ENCODE measurements at regions not wholly inside any gene's neighbourhood (a gene's known extent, or its start where the extent isn't known, plus 50 kb on each side); places are given as distances from the start of the nearest gene placed in this dataset.

DNA sequence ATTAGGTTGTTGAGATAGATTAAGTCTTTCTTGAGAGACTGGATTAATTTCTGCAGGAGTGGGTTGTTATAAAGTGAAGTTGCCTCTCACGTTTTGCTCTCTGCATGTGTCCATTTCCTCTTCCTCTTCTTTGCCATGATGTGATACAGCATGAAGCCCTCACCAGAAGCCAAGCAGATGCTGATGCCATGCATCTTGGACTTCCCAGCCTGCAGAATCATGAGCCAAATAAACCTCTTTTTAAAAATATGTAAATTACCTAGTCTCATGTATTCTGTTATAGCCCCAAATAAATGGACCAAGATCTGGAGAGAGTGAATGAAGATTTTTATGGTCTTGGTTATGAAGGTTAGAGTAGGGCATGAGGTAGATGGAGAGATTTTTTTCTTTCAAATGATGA, 111.6 kb upstream of the MAN1A1 start:
- CTCF ChIA-PET, result no interaction called here
- Mint-ChIP-seq H3K27me3 (no peaks in the 10 kb centered on the region), H3K27ac (peak overlapping the region; percentile 14), H3K4me3 (no peak overlapping the region), H3K36me3 (ENCODE audit: low read depth) (peaks cover 34% of the 10 kb centered on the region), H3K9me3 (peaks cover 34% of the 10 kb centered on the region), H3K4me1 (peaks cover 34% of the 10 kb centered on the region)
- DNase-seq, result no peak
- POLR2A ChIA-PET, result no interaction called here

GRCh38 chr6:119459207-119459974, 109.8 kb upstream of the MAN1A1 start:
- H3K9me3 Mint-ChIP-seq, result peaks cover 32% of the 10 kb centered on the region
- no peak for DNase-seq
- H3K4me3 Mint-ChIP-seq, result no peak overlapping the region
- peaks cover 34% of the 10 kb centered on the region for H3K4me1 Mint-ChIP-seq
- ChIA-PET CTCF (no interaction called here), POLR2A (no interaction called here)
- H3K36me3 Mint-ChIP-seq (ENCODE audit: low read depth), result peaks cover 30% of the 10 kb centered on the region
- H3K27me3 Mint-ChIP-seq, result peaks cover 5% of the 10 kb centered on the region
- H3K27ac Mint-ChIP-seq, result no peak overlapping the region

GRCh38 chr6:119454714-119455113, 105.2 kb upstream of the MAN1A1 start:
- CTCF ChIA-PET, result interaction anchor here (0.6 kb wide), 1 partner anchor 17 kb away, joined by 3 read pairs; no protein-coding TSS in a partner anchor
- Mint-ChIP-seq H3K9me3 (peaks cover 16% of the 10 kb centered on the region), H3K4me1 (peaks cover 7% of the 10 kb centered on the region), H3K36me3 (ENCODE audit: low read depth) (peaks cover 7% of the 10 kb centered on the region), H3K4me3 (no peak overlapping the region), H3K27me3 (peaks cover 5% of the 10 kb centered on the region), H3K27ac (no peak overlapping the region)
- POLR2A ChIA-PET, result no interaction called here
- no peak for DNase-seq

DNA sequence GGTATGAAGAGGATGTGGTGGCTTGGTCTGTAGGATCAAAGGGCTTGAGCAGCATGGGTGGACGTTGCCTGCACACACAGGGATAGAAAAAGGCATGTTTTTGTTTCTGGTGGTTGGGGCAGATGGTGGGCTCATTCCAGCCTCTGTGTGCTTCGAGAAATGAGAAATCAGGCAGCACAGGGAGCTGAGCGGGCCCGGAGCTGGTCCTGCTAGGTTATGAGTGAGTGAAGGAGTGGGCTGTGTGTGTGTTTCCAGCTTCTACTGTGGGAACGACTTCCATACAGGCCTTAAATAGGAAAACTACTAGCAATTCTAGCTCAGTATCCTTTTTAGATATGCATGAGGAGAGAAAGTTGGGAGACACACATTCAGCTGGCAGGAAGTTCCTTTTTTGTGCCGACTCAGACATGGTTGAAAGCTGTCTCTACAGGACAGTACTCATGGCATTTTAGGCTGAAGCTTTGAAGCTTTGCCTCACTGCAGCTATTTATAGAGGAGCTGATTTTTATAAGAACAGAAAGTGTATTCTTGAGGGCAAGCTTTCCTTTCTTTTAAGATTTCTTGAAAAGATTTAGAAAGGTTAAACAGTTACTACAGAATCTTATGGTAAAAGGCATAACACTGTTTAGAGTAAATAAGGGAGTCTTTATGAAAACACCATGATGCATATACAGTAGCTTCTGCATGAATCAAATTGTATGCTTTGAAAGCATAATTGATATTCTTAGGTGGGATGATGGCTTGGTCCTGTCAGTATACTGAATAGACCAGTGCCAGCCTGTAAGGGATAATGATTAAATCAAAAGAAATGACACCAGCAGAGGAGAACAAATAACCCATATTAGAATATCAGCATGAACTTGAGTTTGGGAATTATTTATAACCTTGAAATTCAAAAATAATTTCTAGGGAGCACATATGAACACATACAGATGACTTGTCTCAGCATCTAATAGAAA, 104.0 kb upstream of the MAN1A1 start:
- POLR2A ChIA-PET, result no interaction called here

DNA sequence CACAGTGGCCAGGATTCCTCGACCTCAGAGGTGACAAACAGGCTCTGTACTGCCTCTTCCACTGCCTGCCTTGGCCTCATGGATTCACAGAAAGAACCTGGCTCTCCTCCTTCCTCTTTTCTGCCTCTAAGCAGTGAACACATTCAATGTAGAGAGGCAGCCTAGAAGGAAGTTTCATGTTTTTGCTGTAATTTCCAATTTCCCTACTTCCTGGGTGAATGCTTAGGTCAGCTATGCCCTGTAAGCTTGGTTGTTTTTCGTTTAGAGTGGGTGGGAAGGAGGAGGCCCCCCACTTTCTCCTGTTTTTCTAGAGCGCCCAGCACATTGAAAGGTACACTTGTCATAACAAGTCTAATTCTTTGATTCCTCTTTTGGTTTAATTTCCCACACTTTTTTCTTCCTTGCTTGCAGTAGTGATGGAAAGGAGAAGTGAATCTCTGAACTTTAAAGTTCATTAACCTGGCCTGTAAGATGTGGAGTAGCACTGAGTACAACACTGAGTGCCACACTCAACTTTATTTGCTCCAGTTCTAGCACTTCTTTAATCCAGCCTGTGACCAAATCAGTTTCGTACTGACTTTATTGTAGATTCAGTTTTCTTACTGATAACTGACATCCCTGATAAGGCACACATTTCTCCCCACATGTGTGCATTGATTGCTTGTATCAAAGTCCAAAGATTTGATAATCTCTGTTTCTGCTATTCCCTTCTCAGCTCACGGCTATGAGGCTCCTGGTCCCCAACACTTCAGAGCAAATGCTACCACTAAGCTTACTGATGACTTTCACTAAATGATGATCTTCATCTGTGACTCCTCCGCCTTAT, 100.0 kb upstream of the MAN1A1 start:
- H3K36me3 Mint-ChIP-seq (ENCODE audit: low read depth), result peaks cover 2% of the 10 kb centered on the region
- peaks cover 19% of the 10 kb centered on the region for H3K4me1 Mint-ChIP-seq
- POLR2A ChIA-PET, result no interaction called here
- no peak overlapping the region for H3K4me3 Mint-ChIP-seq
- peaks cover 5% of the 10 kb centered on the region for H3K9me3 Mint-ChIP-seq
- CTCF ChIA-PET, result interaction anchor here (0.6 kb wide), 1 partner anchor 44 kb away, joined by 4 read pairs; no protein-coding TSS in a partner anchor
- no peak overlapping the region for H3K27ac Mint-ChIP-seq
- no peaks in the 10 kb centered on the region for H3K27me3 Mint-ChIP-seq
- no peak for DNase-seq

More for the DNA sequence above, 104.0 kb upstream of the MAN1A1 start:
- H3K4me3 Mint-ChIP-seq, result no peak overlapping the region
- DNase-seq, result no peak
- CTCF ChIA-PET, result interaction anchor here (1.3 kb wide), 1 partner anchor 18 kb away, joined by 5 read pairs; no protein-coding TSS in a partner anchor
- H3K9me3 Mint-ChIP-seq, result peaks cover 9% of the 10 kb centered on the region
- peaks cover under 1% of the 10 kb centered on the region for H3K36me3 Mint-ChIP-seq (ENCODE audit: low read depth)
- no peak overlapping the region for H3K27ac Mint-ChIP-seq
- peaks cover 1% of the 10 kb centered on the region for H3K4me1 Mint-ChIP-seq
- H3K27me3 Mint-ChIP-seq, result peaks cover 5% of the 10 kb centered on the region

GRCh38 chr6:119447921-119448320, 98.4 kb upstream of the MAN1A1 start:
- DNase-seq, result no peak
- ChIA-PET CTCF (interaction anchor here (0.9 kb wide), 1 partner anchor 322 kb away, joined by 3 read pairs; no protein-coding TSS in a partner anchor), POLR2A (no interaction called here)
- H3K4me1 Mint-ChIP-seq, result peaks cover 30% of the 10 kb centered on the region
- peaks cover 10% of the 10 kb centered on the region for H3K36me3 Mint-ChIP-seq (ENCODE audit: low read depth)
- peaks cover 13% of the 10 kb centered on the region for H3K9me3 Mint-ChIP-seq
- no peak overlapping the region for H3K27ac Mint-ChIP-seq
- no peaks in the 10 kb centered on the region for H3K27me3 Mint-ChIP-seq
- H3K4me3 Mint-ChIP-seq, result no peak overlapping the region

DNA sequence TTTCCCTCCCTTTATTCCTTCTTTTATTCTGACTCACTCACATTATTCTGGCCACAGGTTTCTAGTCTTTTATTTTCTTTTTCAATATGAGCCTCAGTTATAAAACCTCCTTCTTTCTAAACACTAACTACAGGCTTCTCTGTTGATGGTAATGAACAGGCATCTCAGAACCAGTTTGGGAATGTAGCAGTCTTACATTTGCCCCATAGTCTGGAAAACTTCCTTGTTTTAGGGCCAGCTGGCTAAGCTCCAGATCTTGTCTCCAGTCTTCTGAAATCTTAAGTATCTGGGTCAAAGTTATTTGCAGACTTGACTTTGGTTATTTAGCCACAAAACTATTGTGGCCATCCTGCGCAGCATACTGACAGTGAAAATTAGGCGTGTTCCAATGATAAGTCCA, 97.0 kb upstream of the MAN1A1 start:
- ChIA-PET POLR2A (no interaction called here), CTCF (interaction anchor here (1.3 kb wide), 1 partner anchor 12 kb away, joined by 3 read pairs; no protein-coding TSS in a partner anchor)
- peaks cover 16% of the 10 kb centered on the region for H3K36me3 Mint-ChIP-seq (ENCODE audit: low read depth)
- no peaks in the 10 kb centered on the region for H3K27me3 Mint-ChIP-seq
- no peak overlapping the region for H3K4me3 Mint-ChIP-seq
- H3K27ac Mint-ChIP-seq, result no peak overlapping the region
- H3K9me3 Mint-ChIP-seq, result peaks cover 17% of the 10 kb centered on the region
- no peak for DNase-seq
- H3K4me1 Mint-ChIP-seq, result peaks cover 38% of the 10 kb centered on the region

DNA sequence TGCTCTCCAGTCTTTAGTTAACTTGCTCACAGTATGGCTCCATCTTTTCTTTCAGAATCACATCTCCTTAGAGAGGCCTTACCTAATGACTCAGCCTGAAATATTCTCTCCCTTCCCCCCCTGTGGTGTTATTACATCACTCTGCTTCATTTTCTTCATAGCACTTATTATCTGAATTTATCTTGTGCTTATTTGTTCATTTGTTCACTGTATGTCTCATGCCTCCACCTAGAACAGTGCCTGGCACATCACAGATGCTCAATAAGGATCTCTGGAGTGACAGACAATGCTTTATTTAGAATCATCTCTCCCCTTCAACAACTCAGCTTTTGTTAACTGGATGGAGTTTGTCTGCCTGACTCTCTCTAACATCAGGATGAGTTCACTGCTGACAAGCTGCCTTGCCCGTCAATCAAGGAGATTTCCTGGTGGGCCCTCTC, 96.6 kb upstream of the MAN1A1 start:
- Mint-ChIP-seq H3K9me3 (peaks cover 17% of the 10 kb centered on the region), H3K4me3 (no peak overlapping the region), H3K4me1 (peaks cover 38% of the 10 kb centered on the region), H3K27me3 (no peaks in the 10 kb centered on the region), H3K36me3 (ENCODE audit: low read depth) (peaks cover 16% of the 10 kb centered on the region), H3K27ac (no peak overlapping the region)
- ChIA-PET CTCF (interaction anchor here (1.3 kb wide), 1 partner anchor 12 kb away, joined by 3 read pairs; no protein-coding TSS in a partner anchor), POLR2A (no interaction called here)
- DNase-seq, result no peak

GRCh38 chr6:119445666-119446065, 96.1 kb upstream of the MAN1A1 start:
- CTCF ChIA-PET, result interaction anchor here (1.3 kb wide), 1 partner anchor 12 kb away, joined by 3 read pairs; no protein-coding TSS in a partner anchor
- Mint-ChIP-seq H3K27ac (no peak overlapping the region), H3K4me3 (no peak overlapping the region), H3K36me3 (ENCODE audit: low read depth) (peaks cover 16% of the 10 kb centered on the region), H3K4me1 (peaks cover 38% of the 10 kb centered on the region), H3K9me3 (peaks cover 14% of the 10 kb centered on the region), H3K27me3 (no peaks in the 10 kb centered on the region)
- POLR2A ChIA-PET, result no interaction called here
- no peak for DNase-seq

GRCh38 chr6:119444642-119445557, 95.3 kb upstream of the MAN1A1 start:
- CTCF ChIA-PET, result interaction anchor here (1.6 kb wide), 1 partner anchor 18 kb away, joined by 4 read pairs; no protein-coding TSS in a partner anchor
- Mint-ChIP-seq H3K9me3 (peaks cover 14% of the 10 kb centered on the region), H3K4me1 (peaks cover 38% of the 10 kb centered on the region), H3K27ac (no peak overlapping the region), H3K36me3 (ENCODE audit: low read depth) (peaks cover 16% of the 10 kb centered on the region), H3K4me3 (no peak overlapping the region), H3K27me3 (no peaks in the 10 kb centered on the region)
- DNase-seq, result no peak
- POLR2A ChIA-PET, result no interaction called here

DNA sequence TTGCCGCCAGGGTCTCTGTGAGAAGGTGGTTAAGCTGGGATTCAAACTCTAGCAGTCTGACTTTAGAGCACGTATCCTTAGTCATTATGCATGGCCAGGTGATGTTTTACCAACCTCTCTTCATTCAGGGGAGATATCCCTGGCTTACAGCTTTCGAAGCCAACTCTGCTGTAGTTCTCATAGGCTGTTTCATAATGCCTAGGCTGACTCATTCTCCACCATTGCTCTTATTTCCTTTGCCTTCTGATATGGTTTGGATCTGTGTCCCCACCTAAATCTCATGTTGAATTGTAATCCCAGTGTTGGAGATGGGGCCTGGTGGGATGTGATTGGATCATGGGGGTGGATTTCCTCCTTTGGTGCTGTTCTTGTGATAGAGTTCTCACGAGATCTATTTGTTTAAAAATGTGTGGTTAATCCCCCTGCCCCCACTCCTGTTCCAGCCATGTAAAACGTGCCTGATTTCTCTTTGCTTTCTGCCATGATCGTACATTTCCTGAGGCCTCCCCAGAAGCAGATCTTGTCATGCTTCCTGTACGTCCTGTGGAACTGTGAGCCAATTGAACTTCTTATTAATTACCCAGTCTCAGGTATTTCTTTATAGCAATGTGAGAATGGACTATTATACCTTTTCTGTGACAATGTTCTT, 94.6 kb upstream of the MAN1A1 start:
- no peaks in the 10 kb centered on the region for H3K27me3 Mint-ChIP-seq
- H3K4me1 Mint-ChIP-seq, result peaks cover 38% of the 10 kb centered on the region
- H3K4me3 Mint-ChIP-seq, result no peak overlapping the region
- peaks cover 14% of the 10 kb centered on the region for H3K9me3 Mint-ChIP-seq
- H3K27ac Mint-ChIP-seq, result no peak overlapping the region
- POLR2A ChIA-PET, result no interaction called here
- DNase-seq, result no peak
- H3K36me3 Mint-ChIP-seq (ENCODE audit: low read depth), result peaks cover 16% of the 10 kb centered on the region
- CTCF ChIA-PET, result interaction anchor here (1.6 kb wide), 1 partner anchor 19 kb away, joined by 4 read pairs; no protein-coding TSS in a partner anchor
